Endothelial cell (in vitro differentiated cells): ENCODE measurements at regions not wholly inside any gene's neighbourhood (a gene's known extent, or its start where the extent isn't known, plus 50 kb on each side); places are given as distances from the start of the nearest gene placed in this dataset.

Experiments
- DNase-seq: peaks from one replicate; pipeline ENCODE4 v3.0.0; 2021; ENCODE audit warnings: low spot score
- H3K27ac Mint-ChIP-seq: one replicate; pipeline ENCODE4 v1.8.0; 2021; ENCODE audit warnings: mixed read lengths, inconsistent platforms; ENCODE audit not compliant: unreplicated experiment
- H3K27me3 Mint-ChIP-seq: one replicate; pipeline ENCODE4 v1.8.0; 2021; ENCODE audit warnings: mild to moderate bottlenecking, moderate library complexity, mixed read lengths, inconsistent platforms; ENCODE audit not compliant: unreplicated experiment
- H3K36me3 Mint-ChIP-seq: one replicate; pipeline ENCODE4 v1.8.0; 2021; ENCODE audit warnings: mild to moderate bottlenecking, low read depth, mixed read lengths, inconsistent platforms; ENCODE audit not compliant: unreplicated experiment
- H3K4me1 Mint-ChIP-seq: one replicate; pipeline ENCODE4 v1.8.0; 2021; ENCODE audit warnings: mild to moderate bottlenecking, mixed read lengths, inconsistent platforms; ENCODE audit not compliant: unreplicated experiment
- H3K4me3 Mint-ChIP-seq: one replicate; pipeline ENCODE4 v1.8.0; 2021; ENCODE audit warnings: mild to moderate bottlenecking, mixed read lengths, inconsistent platforms; ENCODE audit not compliant: unreplicated experiment
- H3K9me3 Mint-ChIP-seq: one replicate; pipeline ENCODE4 v1.8.0; 2021; ENCODE audit warnings: mixed read lengths, inconsistent platforms; ENCODE audit not compliant: unreplicated experiment
- TF ChIP-seq, protein P1 (sequence below): fragments of 200-600 bp; sonication (generic); IDR thresholded peaks from one replicate; pipeline ENCODE4 v1.5.0; 2021; ENCODE audit warnings: antibody characterized with exemption; ENCODE audit not compliant: unreplicated experiment

DNA sequence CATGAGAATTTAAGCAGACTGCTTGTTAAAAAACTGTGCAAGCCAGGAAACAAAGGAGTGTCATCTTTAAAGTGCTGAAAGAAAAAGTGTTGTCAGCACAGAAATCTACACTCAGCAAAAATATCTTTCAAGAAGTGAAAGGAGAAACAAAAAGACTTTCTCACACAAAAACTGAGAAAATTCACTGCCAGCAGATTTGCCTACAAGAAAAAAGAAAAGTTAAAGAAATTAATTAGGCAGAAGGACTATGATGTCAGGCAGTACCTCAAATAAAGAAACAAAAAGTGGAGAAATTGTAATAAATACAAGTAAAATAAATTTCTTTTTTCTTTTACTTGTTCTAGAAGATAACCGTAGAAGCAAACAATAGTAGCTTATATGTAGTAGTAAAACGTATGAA lies 171.6 kb upstream of the CEP162 start:
- H3K27ac Mint-ChIP-seq: no peak overlapping the region
- peaks cover 3% of the 10 kb centered on the region for H3K4me1 Mint-ChIP-seq
- no peak for DNase-seq
- TF ChIP-seq, protein P1, sequence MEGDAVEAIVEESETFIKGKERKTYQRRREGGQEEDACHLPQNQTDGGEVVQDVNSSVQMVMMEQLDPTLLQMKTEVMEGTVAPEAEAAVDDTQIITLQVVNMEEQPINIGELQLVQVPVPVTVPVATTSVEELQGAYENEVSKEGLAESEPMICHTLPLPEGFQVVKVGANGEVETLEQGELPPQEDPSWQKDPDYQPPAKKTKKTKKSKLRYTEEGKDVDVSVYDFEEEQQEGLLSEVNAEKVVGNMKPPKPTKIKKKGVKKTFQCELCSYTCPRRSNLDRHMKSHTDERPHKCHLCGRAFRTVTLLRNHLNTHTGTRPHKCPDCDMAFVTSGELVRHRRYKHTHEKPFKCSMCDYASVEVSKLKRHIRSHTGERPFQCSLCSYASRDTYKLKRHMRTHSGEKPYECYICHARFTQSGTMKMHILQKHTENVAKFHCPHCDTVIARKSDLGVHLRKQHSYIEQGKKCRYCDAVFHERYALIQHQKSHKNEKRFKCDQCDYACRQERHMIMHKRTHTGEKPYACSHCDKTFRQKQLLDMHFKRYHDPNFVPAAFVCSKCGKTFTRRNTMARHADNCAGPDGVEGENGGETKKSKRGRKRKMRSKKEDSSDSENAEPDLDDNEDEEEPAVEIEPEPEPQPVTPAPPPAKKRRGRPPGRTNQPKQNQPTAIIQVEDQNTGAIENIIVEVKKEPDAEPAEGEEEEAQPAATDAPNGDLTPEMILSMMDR: no peak
- H3K36me3 Mint-ChIP-seq: no peaks in the 10 kb centered on the region
- H3K4me3 Mint-ChIP-seq: no peak overlapping the region
- no peaks in the 10 kb centered on the region for H3K27me3 Mint-ChIP-seq
- no peaks in the 10 kb centered on the region for H3K9me3 Mint-ChIP-seq

DNA sequence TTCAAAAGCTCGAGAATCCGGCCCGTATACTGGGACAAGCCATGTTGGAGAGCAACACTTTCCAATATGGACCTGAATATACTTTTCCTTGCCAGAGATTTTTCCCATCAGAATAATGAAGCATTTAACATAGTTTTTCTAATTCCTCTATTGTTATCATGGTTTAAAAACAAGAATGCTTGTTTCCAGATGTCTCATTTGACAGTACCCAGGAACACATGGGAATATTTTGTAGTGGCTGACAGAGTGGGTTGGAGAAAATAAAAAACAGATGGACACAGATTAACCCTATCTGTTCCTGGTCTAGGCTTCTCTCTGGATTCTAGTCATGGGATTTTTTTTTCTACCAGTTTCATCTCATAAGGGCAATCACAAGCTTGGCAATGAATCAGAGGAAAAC lies 164.8 kb upstream of the CEP162 start:
- Mint-ChIP-seq H3K27ac (no peak overlapping the region), H3K4me3 (no peak overlapping the region), H3K4me1 (no peaks in the 10 kb centered on the region), H3K9me3 (no peaks in the 10 kb centered on the region), H3K27me3 (no peaks in the 10 kb centered on the region), H3K36me3 (no peaks in the 10 kb centered on the region)
- TF ChIP-seq, protein P1: no peak
- no peak for DNase-seq

DNA sequence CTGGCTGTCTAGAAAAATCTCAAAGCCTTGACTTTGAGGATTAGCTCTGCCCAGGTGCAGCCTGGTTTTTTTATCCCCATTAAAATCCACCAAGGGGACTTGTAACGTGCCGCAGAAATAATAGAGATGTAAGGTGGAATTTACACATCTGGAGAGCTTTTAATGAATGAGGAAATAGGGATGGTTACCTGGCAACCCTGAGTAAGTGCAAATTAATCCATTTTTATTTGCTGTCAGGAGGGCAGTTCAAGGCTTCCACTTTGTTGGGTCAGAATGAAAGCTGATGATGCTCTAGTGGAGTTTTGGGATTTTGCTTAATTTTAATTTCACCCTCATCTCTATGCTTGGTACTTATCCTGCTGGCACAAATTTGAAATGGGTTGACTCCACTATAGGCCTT lies 163.4 kb upstream of the CEP162 start:
- no peaks in the 10 kb centered on the region for H3K36me3 Mint-ChIP-seq

DNA sequence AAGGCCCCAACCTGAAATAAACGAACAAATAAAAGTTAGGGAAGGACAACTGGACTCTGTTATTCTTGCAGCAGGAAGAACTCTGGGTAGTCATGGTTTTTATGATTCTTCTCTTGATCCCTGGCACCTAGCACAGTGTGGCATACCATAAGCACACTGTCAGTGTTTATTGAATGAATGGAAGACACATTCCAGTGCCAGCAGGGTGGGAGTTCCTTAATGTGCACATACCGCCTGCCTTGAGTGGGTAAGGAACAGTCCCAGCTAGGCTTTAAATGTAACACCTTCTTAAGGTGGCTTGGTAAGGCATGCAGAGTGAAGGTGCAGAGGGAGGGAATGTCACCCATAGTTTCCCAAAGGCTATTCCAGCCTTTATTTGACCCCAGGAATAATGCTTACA lies 162.9 kb upstream of the CEP162 start:
- H3K4me1 Mint-ChIP-seq: no peaks in the 10 kb centered on the region
- H3K36me3 Mint-ChIP-seq: no peaks in the 10 kb centered on the region
- TF ChIP-seq, protein P1: no peak
- no peaks in the 10 kb centered on the region for H3K9me3 Mint-ChIP-seq
- no peak overlapping the region for H3K4me3 Mint-ChIP-seq
- H3K27me3 Mint-ChIP-seq: no peaks in the 10 kb centered on the region
- DNase-seq: no peak
- H3K27ac Mint-ChIP-seq: no peak overlapping the region

More for the DNA sequence above, 163.4 kb upstream of the CEP162 start:
- H3K27ac Mint-ChIP-seq: no peak overlapping the region
- H3K4me3 Mint-ChIP-seq: no peak overlapping the region
- DNase-seq: no peak
- H3K9me3 Mint-ChIP-seq: no peaks in the 10 kb centered on the region
- no peaks in the 10 kb centered on the region for H3K4me1 Mint-ChIP-seq
- TF ChIP-seq, protein P1: no peak
- H3K27me3 Mint-ChIP-seq: no peaks in the 10 kb centered on the region

DNA sequence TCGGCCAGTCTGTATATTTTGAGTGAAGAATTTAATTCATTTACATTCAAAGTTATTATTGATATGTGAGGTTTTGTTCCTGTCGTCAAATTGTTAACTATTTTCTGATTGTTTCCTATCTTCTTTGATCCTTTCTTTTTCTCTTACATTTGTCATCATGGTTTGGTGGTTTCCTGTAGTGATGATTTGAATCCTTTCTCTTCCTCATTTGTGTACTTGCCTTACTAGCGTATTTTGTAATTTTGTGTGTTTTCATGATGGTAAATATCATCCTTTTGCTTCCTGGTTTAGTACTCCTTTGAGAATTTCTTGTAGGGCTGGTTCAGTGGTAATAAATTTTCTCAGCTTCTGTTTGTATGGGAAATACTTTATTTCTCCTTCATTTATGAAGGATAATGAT lies 151.7 kb upstream of the CEP162 start:
- Mint-ChIP-seq H3K9me3 (no peaks in the 10 kb centered on the region), H3K4me1 (no peaks in the 10 kb centered on the region), H3K27me3 (peaks cover 3% of the 10 kb centered on the region), H3K27ac (no peak overlapping the region), H3K36me3 (no peaks in the 10 kb centered on the region), H3K4me3 (no peak overlapping the region)
- no peak for DNase-seq
- TF ChIP-seq, protein P1: no peak
